ENCODE measurements at regions not wholly inside any gene's neighbourhood (a gene's known extent, or its start where the extent isn't known, plus 50 kb on each side); places are given as distances from the start of the nearest gene placed in this dataset.

- TF ChIP-seq CTCF (IDR thresholded peaks at IDR 0.05) (no peak), POLR2A (IDR thresholded peaks at IDR 0.05) (no peak), POLR2AphosphoS5 (IDR thresholded peaks at IDR 0.05) (no peak), EP300 (IDR thresholded peaks at IDR 0.05; ENCODE audit: low read depth) (no peak)
Measured at GRCh38 chr1:208614610-208615009, 370.4 kb upstream of the PLXNA2 start.
